ENCODE measurements at regions not wholly inside any gene's neighbourhood (a gene's known extent, or its start where the extent isn't known, plus 50 kb on each side); places are given as distances from the start of the nearest gene placed in this dataset.

DNA sequence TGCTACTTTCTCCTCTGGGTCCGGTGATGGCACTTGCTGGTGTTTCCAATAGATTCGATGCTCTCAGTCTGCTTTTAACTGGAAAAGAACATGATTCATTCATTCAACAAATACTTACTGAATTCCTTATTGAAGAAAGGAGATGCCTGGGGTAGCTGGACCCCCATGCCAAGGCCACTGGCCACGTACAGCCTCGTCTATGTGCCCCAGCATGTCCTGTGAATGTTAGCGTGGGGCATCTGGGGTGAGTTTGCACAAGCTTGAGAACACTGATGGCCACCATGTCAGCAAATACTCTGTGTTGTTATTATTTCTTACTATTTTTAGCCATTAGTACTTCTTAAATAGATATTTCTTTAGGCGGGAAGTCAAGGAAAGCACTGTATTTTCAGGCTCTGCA is 112.0 kb upstream of the OXGR1 start:
- TF ChIP-seq GATA2 (IDR thresholded peaks at IDR 0.05; ENCODE audit: low read depth, low read length) = no peak
- TF ChIP-seq GATA3 (IDR thresholded peaks at IDR 0.05; ENCODE audit: low read depth, low read length) = no peak
